Left forelimb (tissue), 1 donor: ENCODE measurements at regions not wholly inside any gene's neighbourhood (a gene's known extent, or its start where the extent isn't known, plus 50 kb on each side); places are given as distances from the start of the nearest gene placed in this dataset.

ENCODE experiments used
- DNase-seq: peaks from one replicate; pipeline ENCODE4 v3.0.0-alpha.2; 2018; ENCODE audit warnings: low spot score

DNA sequence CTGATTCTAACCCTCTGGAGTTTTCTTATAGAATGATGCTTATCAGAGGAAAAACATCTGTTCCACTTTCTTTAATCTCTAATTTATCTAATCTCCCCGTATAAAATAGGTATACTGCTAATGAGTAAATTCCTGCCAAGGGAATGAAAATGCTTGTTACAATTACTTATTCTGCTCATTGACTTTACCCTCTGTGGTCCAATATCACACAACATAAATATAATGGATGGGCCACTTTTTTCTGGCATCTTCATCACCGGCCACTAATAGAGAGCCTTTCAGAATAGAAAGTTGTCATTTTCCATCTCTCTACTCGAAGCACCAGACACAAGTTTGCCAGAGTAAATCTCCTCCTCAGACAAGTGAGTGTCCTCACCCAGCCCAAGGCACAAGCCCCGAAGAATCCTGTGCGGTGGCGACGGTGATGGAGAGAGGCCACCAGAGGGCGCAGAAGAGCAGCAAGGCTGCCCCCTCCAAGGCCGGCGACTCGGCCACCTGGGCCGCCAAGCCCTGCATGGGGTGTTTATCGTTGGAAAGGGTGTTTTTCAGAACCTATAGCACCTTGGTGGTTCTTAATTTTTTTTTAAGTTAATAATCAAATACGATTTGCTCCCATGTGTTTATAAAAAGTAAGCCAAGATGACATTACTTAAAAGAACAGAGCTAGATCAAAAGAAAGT is 212.9 kb upstream of the ARID1B start:
- peak; percentile 86 for DNase-seq

DNA sequence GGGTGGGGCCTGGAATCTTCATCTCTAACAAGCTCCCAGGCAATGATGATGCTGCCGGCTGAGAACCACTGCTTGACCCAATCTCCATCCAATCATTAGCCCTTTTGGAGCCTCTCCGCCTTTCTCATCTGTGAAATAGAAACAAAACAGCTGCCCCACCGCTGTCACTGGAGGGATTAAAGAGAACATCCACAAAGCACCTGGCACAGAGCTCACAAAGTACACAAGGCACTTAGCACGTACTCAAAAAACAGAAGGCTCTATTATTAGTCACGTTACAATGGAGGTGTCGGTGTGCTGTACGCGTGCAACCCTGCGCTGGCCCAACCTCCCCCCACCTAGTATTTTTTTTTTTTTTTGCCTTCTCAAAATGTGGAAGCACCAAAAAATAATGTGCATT is 213.5 kb upstream of the ARID1B start:
- DNase-seq: no peak

DNA sequence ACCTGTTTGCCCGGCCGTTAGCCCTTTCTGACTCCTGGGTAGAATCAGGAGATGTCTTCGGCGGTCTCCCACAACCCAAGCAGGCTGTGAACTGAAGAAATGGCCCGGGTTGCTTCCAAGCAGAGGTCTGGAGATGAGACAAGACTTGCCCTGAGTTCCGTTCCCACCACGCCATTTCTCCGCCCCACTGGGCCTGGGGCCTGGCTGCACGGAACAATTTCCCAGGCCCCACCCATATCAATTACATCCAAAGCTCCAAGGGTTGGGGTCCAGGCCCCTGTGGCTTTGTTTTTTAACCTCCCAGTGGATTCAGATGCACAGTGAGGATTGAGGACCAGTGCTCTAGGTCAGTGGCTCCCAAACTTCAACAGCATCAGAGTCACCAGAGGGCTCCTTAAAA is 214.5 kb upstream of the ARID1B start:
- no peak for DNase-seq

DNA sequence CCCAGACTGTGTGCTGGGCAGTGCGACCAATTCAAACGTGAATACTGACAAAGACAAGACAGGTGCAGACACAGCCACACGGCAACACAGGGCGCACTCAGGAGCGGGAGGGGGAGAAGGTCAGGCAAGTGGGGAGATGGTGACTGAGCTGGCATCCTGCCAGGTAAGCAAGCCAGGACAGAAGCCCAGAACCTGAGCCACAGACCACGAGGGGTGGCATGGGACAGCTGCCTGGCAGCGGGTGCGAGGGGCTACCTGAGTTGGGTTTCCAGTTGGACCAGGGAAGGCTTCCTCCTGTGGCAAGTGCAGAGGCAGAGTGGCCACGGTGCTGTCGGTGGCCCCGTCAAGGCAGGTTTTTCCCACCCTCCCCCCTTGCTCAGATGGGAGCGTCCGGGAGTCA is 215.2 kb upstream of the ARID1B start:
- no peak for DNase-seq

DNA sequence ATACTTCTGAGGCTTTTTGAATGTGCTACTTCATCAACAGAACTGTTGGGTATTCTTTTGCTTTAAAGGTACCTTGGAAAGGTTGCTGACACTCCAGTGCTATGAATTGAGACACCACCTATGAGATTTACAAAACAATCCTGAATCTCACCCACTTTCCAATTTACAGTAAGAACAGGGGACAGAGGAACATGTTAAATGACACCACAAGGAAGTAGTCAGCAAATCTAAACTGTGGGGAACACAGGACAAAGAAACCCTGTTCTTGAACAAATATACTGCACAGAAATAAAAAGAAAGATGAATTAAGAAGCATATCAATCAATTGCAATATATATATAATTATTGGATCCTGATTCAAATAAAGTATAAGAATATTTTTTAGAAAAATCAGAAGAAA is 216.7 kb upstream of the ARID1B start:
- no peak for DNase-seq

DNA sequence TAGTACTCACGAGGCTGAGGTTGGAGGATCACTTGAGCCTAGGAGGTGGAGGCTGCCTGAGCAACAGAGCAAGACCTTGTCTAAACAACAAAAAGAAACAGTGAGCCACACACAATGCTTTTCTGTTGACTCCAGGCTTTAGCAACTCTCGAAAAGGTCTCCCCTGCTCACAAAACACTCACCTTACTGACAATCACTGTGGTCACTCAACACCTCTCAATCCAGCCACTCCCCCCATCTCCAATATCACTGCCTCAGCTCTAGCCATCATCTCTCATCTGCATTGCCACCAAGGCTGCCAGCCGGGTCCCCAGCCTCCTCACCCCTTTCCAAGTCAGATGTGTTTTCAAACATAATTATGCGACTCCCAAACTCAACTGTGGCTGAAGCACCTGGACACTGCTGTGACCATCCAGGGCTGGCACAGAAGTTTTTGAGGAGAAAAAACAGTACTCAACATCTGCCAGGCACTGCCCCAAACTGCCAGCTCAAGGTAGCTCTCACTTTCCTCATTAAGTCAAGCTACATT is 218.0 kb upstream of the ARID1B start:
- no peak for DNase-seq

DNA sequence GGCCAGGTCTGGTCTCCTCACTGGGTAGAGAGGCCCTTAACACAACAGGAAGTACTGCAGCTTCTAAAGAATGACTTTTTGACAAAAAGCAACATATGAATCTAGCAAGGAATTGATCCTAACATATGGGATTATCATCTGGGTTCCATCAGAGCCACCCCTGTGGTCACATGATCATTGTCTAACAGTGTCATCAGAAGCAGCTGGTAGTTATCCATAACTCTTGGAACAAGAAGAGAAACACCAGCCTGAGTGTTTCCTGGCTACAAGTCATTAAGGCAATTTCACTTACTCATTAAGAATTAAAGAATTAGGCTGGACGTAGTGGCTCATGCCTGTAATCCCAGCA is 219.3 kb upstream of the ARID1B start:
- DNase-seq: no peak

DNA sequence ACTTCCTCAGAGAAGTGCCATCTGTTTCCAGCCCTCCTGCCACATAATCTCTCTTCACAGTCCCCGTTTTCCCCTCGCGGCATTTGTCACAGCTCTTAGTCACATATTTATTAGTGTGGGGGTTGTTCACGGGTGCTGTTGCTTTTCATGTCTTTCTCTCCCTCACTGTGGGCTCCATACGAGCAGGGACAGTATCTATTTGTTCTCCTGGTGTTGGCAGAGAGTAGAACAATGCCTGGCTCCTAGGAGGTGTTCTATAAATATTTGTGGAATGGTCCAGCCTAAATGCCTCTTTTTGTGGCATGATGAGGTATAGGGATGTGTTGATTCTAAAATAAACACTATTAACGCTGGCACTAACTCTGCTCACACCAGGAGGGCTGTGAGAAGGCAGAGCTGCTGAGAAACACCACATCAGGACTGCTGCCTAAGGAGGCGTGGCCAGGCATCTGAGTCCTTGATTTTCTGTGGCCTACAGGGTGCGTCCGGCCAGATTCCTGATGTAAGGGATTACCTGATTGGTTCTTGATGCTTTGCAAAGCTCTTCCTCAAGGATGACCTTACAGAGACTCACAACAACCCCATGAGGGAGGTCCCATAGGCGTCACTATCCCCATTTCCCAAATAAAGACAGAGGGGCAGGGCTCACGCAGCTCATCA is 219.8 kb upstream of the ARID1B start:
- no peak for DNase-seq

DNA sequence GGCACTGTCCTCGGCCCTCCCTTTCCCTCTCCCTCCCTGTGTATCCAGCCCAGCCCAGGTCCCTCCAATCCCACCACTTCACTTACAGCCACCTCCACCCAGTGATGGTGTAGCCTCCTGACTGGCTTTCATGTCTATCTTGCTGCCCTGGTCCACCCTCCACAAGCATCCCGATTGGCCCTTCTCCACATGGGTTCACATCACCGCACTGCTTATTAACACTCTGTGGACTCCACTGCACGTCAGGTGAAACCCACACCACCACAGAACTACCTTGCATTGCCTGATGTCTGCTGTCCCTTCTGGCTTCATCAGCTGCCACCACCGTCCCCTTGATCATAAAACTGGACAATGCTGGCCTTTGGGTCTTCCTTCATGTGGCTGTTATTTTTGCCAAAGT is 220.4 kb upstream of the ARID1B start:
- no peak for DNase-seq

DNA sequence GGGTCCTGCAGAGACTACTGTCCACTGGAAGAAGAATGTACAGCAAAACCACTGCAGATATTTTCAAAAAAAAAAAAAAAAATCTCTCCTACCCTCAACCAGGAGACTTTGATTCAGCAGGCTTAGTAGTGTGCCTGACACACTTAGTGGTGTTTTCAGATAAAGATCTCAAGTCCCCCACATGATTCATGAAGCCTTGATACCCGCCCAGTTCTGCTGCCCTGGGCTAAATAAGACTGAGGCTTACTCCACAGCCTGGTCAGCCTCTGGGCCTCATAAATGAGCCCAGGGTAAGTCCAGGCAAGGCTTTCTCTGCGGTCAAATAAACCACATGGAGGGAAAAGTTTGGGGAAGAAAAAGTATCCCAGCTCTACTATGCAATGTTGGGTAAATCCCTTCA is 222.1 kb upstream of the ARID1B start:
- DNase-seq: no peak

DNA sequence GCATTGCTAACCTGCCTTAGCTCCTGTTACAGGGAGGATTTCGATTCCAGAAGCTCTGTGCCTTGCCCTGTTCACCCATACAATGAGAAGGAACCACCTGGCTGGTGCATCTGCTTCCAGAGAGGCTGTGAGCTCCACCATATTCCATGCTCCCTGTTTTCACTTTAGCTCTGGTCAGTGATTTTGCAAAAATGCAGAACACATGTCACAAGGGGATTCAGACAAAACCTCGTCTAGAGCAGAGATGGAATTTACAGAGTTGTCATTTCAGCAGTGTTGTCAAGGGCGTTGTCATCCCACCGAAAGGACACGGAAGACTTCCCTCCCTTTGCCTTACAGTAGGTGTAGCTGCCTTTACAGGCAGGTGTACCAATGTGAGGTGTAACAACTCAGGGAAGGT is 223.0 kb upstream of the ARID1B start:
- DNase-seq: no peak

DNA sequence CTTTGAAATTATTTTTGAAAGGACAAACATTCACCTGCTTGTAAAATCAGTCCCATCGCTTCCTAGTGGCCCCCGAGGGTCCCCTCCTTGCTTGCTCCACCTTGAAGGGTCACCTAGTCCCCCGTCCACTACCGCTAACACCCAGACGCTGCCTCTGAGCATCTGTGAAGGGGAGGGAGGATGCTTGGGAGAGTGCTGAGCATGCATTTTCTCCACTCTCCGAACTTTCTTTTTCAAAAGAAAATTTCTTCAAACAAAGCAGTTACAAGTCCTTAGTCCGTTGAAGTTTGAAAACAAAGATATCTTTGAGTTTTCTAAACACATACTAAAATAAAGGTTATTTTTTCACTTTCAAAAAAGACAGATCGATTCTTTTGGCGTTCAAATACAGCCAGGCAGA is 224.3 kb upstream of the ARID1B start:
- no peak for DNase-seq

DNA sequence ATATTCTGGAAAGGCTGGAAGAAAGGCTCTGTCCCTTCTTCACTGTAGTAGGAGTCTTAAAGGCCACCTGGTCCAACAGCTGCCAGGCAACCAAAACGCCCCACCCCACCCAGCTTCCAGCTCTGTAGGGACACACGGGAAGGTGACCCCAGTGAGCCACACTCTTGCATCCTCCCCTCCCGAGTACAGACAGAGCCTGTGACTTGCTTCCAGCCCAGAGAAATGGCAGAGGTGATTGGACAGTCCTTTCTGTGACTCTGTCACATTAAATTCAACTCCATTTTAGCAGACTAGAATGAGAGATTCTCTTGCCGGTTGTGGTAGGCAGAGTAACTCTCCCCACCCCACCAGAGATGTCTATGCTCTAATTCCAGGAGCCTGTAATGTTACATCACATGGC is 226.2 kb upstream of the ARID1B start:
- DNase-seq: no peak

DNA sequence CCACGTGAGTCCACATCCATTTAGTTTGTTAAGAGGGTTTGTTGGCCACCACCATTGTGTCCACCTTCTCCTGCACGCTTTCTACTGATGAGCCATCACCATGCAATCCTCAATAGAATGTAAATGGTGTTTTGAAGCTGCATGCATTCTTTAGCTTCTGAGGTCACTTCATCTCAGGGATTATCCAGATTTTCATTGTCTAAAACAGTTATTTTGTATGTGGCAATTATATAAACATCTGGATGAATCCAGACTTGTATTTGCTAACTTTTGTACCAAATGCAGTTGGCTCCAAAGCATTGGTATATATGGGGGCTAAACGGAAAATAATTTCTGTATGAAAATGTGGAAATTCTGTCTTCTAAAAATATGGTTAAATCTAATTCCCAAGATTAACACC is 231.2 kb upstream of the ARID1B start:
- DNase-seq: no peak

DNA sequence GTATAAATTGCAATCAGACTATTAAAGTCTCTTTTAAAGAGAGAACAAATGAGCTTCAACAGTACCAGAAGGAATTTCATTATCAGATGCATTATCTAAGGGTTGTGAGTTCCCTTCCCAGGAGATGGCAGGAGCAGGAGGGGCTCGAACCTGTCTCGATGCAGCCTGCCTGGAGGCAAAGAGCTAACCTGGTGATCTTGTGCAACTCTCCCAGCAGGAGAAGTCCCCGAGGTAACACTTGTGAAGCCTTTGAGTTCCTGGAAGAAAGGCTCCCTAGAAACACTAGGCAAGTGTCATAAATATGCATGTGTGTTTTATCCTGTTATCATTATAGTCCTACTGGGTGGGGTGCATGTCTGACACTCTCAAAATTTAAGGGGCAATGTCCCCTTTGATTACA is 232.2 kb upstream of the ARID1B start:
- no peak for DNase-seq

DNA sequence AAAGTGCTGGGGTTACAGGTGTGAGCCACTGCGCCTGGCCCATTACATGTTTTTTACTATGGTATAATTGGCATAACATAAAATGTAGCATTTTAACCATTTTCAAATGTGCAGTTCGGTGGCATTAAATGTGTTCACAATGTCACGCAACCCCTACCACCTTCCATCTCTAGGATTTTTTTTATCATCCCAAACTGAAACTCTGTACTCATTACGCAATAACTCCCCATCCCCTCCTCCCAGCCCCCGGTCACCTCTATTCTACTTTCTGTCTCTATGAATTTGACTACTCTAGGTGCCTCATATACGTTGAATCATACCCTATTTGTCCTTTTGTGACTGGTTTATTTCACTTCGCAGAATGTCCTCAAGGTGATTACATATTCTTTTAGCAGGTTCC is 233.1 kb upstream of the ARID1B start:
- no peak for DNase-seq

DNA sequence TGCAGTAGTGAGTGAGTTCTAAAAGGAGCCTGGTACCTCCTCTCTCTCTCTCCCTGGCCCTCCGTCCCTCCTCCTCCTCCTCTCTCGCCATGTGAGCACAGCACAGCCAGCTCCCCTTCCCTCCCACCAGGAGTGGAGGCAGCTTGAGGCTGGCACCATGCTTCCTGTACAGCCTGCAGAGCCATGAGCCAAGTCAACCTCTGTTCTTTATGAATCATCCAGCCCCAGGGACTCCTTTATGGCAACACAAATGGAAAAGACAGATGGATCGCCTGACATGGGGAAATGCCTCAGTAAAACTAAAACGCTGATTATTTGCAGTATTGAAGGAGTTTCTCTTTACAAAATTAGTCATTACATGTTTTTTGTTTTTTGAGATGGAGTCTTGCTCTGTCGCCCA is 233.7 kb upstream of the ARID1B start:
- no peak for DNase-seq

DNA sequence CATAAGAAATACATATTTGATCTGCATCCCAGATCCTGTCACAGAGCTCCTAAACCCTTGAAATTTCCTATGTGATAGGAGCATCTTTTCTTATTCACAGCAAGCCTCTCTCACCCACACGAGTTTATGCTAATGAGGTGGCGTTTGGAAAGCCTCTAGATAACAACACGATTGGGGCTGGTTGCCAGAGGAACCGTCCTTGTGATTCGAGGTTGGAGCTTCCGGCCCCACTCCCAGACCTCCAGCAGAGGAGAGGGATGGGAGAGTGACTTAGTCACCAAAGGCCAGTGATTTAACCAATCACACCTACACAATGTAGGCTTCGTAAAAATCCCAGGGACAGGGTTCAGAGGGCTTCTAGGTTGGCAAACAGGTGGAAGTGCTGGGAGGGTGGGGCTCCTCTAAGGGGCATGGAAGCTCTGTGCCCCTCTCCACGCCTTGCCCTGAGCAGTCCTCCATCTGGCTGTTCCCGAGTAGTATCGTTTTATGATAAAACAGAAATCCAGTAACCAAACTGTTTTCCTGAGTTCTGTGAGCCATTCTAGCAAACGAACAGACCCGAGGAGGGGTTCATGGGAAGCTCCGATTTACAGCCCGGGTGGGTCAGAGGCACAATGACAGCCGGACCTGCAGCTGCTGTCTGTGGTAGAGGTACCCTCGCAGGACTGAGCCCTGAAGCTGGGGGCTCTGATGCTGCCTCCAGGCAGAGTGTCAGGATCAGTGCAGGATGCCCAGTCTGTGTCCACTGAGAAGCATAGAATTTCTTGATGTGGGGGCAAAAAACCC is 238.1 kb upstream of the ARID1B start:
- no peak for DNase-seq

DNA sequence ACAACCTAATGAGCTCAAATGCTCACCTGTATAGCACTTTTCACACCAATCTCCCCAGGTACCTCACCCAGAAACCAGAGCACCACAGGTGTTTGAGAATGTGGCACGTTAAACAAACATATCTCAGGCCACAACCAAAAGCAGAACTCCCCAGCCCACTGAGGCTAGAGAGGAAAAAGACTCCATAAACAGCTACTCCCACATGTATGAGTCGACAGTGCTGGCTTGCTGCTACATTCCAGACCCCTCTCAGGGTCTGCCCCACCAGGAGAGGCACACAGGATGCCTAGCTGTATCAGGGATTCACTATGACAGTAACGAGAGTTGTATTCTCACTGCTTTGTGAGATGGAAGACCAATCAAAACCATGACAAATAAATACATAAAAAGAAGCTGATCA is 242.6 kb upstream of the ARID1B start:
- DNase-seq: no peak

DNA sequence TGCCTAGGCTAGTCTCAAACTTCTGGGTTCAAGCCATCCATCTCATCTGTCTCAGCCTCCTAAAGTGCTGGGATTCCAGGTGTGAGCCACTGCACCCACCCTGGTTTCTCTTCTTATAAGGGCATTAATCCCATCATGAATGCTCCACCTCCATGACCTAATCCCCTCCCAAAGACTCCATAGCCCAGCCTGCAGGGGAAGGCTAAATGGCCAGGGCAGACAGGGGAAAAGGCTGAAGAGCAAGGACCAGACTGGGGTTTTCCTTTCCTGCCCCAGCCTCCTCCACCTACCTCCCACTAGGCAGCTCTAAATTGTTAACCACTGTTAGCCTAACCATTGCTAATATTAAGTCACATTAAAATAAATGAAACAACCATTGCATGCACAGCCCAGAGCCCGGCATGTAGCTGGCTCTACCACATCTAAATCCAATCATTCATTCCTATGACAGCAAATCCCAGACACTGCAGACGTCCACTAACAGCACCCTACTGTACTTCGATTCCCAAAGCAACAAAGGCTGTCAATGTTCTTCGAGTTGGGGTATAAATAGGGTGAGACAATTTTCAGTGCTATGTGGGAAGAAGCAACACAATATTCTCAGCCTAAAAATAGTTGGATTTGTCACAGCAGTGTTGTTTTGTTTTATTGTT is 243.2 kb upstream of the ARID1B start:
- no peak for DNase-seq

DNA sequence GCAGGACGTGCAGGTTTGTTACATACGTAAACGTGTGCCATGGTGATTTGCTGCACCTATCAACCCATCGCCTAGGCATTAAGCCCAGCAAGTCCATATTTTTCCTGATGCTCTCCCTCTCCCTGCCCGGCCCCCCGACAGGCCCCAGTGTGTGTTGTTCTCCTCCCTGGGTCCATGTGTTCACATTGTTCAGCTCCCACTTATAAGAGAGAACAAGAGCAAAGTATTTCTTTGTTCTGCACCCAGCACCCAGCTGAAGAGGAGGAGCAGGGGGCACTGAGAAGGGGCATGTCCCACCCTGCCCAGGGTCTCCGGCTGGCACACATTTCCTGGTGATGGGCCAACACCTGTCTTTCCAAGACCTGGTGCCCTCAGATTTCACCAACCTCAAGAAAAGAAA is 251.1 kb upstream of the ARID1B start:
- no peak for DNase-seq

DNA sequence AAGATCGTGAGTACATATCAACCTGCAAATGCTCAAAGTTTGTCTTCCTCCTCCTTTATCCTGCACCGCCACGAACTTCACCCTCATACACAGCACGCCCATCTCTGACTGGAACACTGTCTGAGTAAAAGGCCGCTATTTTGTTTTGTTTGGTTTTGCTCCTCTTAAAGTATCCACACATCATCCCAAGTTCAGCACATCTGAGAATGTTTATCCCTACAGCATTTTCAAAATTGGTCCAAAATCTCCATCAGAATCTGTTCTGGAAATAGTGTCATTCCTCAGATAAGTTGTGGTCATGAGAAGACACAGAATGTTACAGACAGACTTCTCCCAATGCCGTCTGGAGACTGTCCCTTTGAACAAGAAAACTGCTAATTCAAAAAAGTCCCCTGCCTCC is 251.6 kb upstream of the ARID1B start:
- no peak for DNase-seq

DNA sequence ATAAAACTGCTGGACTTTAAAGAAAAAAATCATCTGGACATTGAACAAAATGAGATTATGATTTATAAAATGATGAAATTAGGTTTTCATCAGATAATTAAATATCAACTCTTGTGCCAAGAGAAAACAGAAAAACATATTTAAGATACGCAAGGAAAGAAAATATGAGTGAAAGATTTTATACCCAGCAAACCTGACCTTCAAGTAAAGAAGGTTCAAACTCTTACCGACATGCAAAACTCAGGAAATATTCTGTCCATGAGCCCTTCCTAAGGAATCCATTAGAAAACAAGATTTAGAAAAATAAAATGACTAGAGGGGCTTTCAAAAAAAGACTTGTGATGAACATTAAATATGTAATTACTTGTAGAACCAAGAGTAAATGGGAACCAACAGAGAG is 257.2 kb upstream of the ARID1B start:
- no peak for DNase-seq
